MM.1S (cell line): ENCODE measurements at regions not wholly inside any gene's neighbourhood (a gene's known extent, or its start where the extent isn't known, plus 50 kb on each side); places are given as distances from the start of the nearest gene placed in this dataset.

Experiments
- DNase-seq: peaks from one replicate; pipeline ENCODE4 v3.0.0-alpha.2; 2015
- H2AFZ ChIP-seq: fragments of 300-600 bp; sonication (generic); 2 replicates; pipeline ENCODE4 v1.6.0; 2016; ENCODE audit warnings: antibody characterized with exemption, low read length
- H3F3A ChIP-seq: fragments of 300-600 bp; sonication (generic); 2 replicates; pipeline ENCODE4 v1.6.1; 2016; ENCODE audit warnings: mild to moderate bottlenecking, antibody characterized with exemption, low read length, moderate library complexity, mixed read lengths; ENCODE audit not compliant: insufficient read depth
- H3K27ac ChIP-seq: fragments of 300-600 bp; sonication (generic); 2 replicates; pipeline ENCODE4 v1.5.1; 2016; ENCODE audit warnings: mild to moderate bottlenecking, low read length
- H3K27me3 ChIP-seq: fragments of 300-600 bp; sonication (generic); replicated peaks from 2 replicates; pipeline ENCODE4 v1.6.0; 2016; ENCODE audit warnings: low read length; ENCODE audit not compliant: insufficient read depth
- H3K36me3 ChIP-seq: fragments of 300-600 bp; sonication (generic); replicated peaks from 2 replicates; pipeline ENCODE4 v1.6.1; 2016; ENCODE audit warnings: mild to moderate bottlenecking, low read length, mixed read lengths; ENCODE audit not compliant: insufficient read depth
- H3K4me1 ChIP-seq: fragments of 300-600 bp; sonication (generic); 2 replicates; pipeline ENCODE4 v1.6.1; 2016; ENCODE audit warnings: low read length, mixed read lengths
- H3K4me2 ChIP-seq: fragments of 300-600 bp; sonication (generic); 2 replicates; pipeline ENCODE4 v1.6.0; 2016; ENCODE audit warnings: low read depth, low read length
- H3K4me3 ChIP-seq: fragments of 300-600 bp; sonication (generic); 2 replicates; pipeline ENCODE4 v1.5.1; 2016; ENCODE audit warnings: low read length, mixed read lengths
- H3K79me2 ChIP-seq: fragments of 300-600 bp; sonication (generic); 2 replicates; pipeline ENCODE4 v1.6.1; 2016; ENCODE audit warnings: mixed run types, low read length, mixed read lengths
- H3K9ac ChIP-seq: fragments of 300-600 bp; sonication (generic); 2 replicates; pipeline ENCODE4 v1.6.1; 2016; ENCODE audit warnings: low read length, mixed read lengths
- H3K9me2 ChIP-seq: fragments of 300-600 bp; sonication (generic); replicated peaks from 2 replicates; pipeline ENCODE4 v1.6.1; 2016; ENCODE audit warnings: mild to moderate bottlenecking, low read length, mixed read lengths; ENCODE audit not compliant: insufficient read depth
- H3K9me3 ChIP-seq: fragments of 300-600 bp; sonication (generic); replicated peaks from 2 replicates; pipeline ENCODE4 v1.6.1; 2016; ENCODE audit warnings: mild to moderate bottlenecking, low read length, mixed read lengths; ENCODE audit not compliant: insufficient read depth
- H4K20me1 ChIP-seq: fragments of 300-600 bp; sonication (generic); 2 replicates; pipeline ENCODE4 v1.6.1; 2016; ENCODE audit warnings: mild to moderate bottlenecking, low read length, moderate library complexity, mixed read lengths; ENCODE audit not compliant: insufficient read depth
- EZH2 ChIP-seq: fragments of 300-600 bp; sonication (generic); optimal IDR thresholded peaks from 2 replicates; pipeline ENCODE3; 2017; ENCODE audit warnings: low read depth, mild to moderate bottlenecking, antibody characterized with exemption, low read length, mixed read lengths
- EZH2phosphoT487 ChIP-seq: fragments of 300-600 bp; sonication (generic); IDR thresholded peaks from 2 replicates; pipeline ENCODE4 v1.6.1; 2018; ENCODE audit warnings: antibody characterized with exemption, low read length
- TF ChIP-seq, protein P1 (sequence below): fragments of 300-600 bp; sonication (generic); IDR thresholded peaks from 2 replicates; pipeline ENCODE4 v1.5.1; 2016; ENCODE audit warnings: antibody characterized with exemption, low read length, mixed read lengths

DNA sequence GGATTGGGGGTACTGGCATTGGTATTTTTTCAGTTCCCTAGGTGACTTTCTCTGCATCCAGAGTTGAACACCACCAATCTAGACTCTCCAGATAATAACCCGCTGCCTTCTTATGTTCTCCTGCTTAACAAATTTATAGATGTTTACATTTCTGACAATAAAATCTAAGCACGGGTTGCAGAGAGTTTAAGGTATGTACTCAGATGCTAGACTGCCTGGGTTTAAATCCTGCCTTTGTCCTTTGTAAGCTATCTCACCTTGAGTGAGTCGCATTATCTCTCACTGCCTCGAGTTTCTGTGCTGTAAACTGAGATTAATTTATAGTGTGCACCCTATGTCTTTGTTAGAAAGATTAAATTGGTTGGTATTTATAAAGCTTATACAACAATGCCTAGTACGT, 131.4 kb upstream of the ARGLU1 start:
- no peak overlapping the region for H3K4me2 ChIP-seq
- H3K9me2 ChIP-seq = no peaks in the 10 kb centered on the region
- no peak overlapping the region for H3K4me3 ChIP-seq
- no peak overlapping the region for H2AFZ ChIP-seq
- DNase-seq = no peak
- no peaks in the 10 kb centered on the region for H3F3A ChIP-seq
- no peaks in the 10 kb centered on the region for H3K9me3 ChIP-seq
- H4K20me1 ChIP-seq = no peaks in the 10 kb centered on the region
- H3K36me3 ChIP-seq = no peaks in the 10 kb centered on the region
- H3K27me3 ChIP-seq = no peaks in the 10 kb centered on the region
- H3K9ac ChIP-seq = no peak overlapping the region
- H3K79me2 ChIP-seq = no peaks in the 10 kb centered on the region
- no peaks in the 10 kb centered on the region for H3K4me1 ChIP-seq
- no peak overlapping the region for H3K27ac ChIP-seq
- TF ChIP-seq EZH2 = no peak
- no peak for TF ChIP-seq EZH2phosphoT487

DNA sequence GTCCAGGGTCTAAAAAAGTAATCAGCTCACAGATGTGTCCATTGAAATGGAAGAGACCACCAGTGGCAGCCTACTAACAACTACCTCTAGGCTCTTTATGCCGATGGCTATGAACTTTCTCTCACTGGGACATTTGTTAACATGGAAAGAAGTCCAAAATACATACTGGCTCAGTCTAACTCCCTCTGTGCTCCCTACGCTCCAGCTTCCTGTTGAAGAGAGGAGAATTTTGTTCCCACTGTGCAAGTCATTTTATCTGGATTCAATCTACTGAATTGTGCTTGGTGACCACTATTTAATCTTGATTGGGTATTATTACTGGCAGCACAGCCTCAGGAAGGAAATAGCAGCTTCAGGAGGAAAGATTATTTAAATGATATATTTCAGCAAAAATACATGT, 128.8 kb upstream of the ARGLU1 start:
- H3K4me2 ChIP-seq = no peak overlapping the region
- H3K27ac ChIP-seq = no peak overlapping the region
- H3K9ac ChIP-seq = no peak overlapping the region
- H3K79me2 ChIP-seq = no peaks in the 10 kb centered on the region
- no peaks in the 10 kb centered on the region for H3K36me3 ChIP-seq
- H3K4me1 ChIP-seq = no peaks in the 10 kb centered on the region
- TF ChIP-seq EZH2 (no peak), EZH2phosphoT487 (no peak)
- TF ChIP-seq, protein P1, sequence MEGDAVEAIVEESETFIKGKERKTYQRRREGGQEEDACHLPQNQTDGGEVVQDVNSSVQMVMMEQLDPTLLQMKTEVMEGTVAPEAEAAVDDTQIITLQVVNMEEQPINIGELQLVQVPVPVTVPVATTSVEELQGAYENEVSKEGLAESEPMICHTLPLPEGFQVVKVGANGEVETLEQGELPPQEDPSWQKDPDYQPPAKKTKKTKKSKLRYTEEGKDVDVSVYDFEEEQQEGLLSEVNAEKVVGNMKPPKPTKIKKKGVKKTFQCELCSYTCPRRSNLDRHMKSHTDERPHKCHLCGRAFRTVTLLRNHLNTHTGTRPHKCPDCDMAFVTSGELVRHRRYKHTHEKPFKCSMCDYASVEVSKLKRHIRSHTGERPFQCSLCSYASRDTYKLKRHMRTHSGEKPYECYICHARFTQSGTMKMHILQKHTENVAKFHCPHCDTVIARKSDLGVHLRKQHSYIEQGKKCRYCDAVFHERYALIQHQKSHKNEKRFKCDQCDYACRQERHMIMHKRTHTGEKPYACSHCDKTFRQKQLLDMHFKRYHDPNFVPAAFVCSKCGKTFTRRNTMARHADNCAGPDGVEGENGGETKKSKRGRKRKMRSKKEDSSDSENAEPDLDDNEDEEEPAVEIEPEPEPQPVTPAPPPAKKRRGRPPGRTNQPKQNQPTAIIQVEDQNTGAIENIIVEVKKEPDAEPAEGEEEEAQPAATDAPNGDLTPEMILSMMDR = no peak
- H4K20me1 ChIP-seq = no peaks in the 10 kb centered on the region
- H3K9me3 ChIP-seq = no peaks in the 10 kb centered on the region
- H3K4me3 ChIP-seq = no peak overlapping the region
- no peaks in the 10 kb centered on the region for H3K9me2 ChIP-seq
- H3K27me3 ChIP-seq = no peaks in the 10 kb centered on the region
- DNase-seq = no peak
- H3F3A ChIP-seq = no peaks in the 10 kb centered on the region
- no peak overlapping the region for H2AFZ ChIP-seq

DNA sequence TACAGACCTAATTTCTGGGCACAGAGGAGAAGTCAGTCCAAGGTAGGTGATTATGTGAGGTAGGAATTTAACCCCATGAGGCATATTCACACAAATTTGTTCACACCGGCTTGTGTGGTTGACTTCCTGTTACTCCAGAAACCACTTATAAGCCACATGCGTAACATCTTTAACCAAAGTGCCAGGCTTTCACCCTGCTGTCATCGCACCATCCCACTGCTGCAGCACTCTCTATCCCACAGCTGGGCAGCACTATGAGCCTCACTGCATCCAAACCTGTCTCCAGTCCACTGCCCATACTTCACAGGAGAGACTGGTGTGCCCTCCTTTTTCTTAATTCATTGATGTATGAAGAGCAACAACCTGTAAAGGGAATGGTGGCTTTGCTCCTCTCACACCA, 128.2 kb upstream of the ARGLU1 start:
- Histone ChIP-seq H3K4me1 (no peaks in the 10 kb centered on the region), H3K36me3 (no peaks in the 10 kb centered on the region), H3K27ac (no peak overlapping the region), H3K9ac (no peak overlapping the region), H3K27me3 (no peaks in the 10 kb centered on the region), H3K79me2 (no peaks in the 10 kb centered on the region), H4K20me1 (no peaks in the 10 kb centered on the region), H3K4me2 (no peak overlapping the region), H3K4me3 (no peak overlapping the region), H3F3A (no peaks in the 10 kb centered on the region), H2AFZ (no peak overlapping the region), H3K9me2 (no peaks in the 10 kb centered on the region), H3K9me3 (no peaks in the 10 kb centered on the region)
- no peak for DNase-seq
- TF ChIP-seq EZH2 = no peak
- TF ChIP-seq, protein P1 = no peak

DNA sequence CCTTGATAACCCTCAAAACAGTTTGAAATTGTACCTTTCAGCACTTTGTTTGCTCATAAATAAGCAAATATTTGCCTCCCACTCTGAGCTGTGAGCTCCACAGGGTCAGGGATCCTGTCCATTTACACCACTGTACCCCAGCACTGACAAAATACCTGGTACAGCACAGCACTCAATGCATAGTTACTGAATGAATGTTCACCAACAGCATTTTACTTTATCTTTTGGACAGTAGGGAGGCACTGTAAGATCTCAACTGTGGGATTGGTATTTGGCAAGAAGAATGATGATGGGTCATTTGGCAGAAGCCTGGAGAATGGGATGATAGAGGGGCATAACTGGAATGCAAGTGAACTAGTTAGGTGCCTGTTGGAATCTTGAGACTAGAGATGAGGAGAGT, 127.2 kb upstream of the ARGLU1 start:
- H3K4me2 ChIP-seq = no peak overlapping the region
- no peak overlapping the region for H3K9ac ChIP-seq
- no peaks in the 10 kb centered on the region for H4K20me1 ChIP-seq
- no peaks in the 10 kb centered on the region for H3K36me3 ChIP-seq
- TF ChIP-seq EZH2phosphoT487 = no peak
- TF ChIP-seq EZH2 = no peak
- TF ChIP-seq, protein P1 = no peak
- no peak overlapping the region for H3K4me3 ChIP-seq
- H3K27ac ChIP-seq = no peak overlapping the region
- H3K27me3 ChIP-seq = no peaks in the 10 kb centered on the region
- no peaks in the 10 kb centered on the region for H3K9me2 ChIP-seq
- no peaks in the 10 kb centered on the region for H3K4me1 ChIP-seq
- no peaks in the 10 kb centered on the region for H3K79me2 ChIP-seq
- H2AFZ ChIP-seq = no peak overlapping the region
- no peaks in the 10 kb centered on the region for H3K9me3 ChIP-seq
- no peak for DNase-seq
- H3F3A ChIP-seq = no peaks in the 10 kb centered on the region
